ENCODE measurements at regions not wholly inside any gene's neighbourhood (a gene's known extent, or its start where the extent isn't known, plus 50 kb on each side); places are given as distances from the start of the nearest gene placed in this dataset.

DNA sequence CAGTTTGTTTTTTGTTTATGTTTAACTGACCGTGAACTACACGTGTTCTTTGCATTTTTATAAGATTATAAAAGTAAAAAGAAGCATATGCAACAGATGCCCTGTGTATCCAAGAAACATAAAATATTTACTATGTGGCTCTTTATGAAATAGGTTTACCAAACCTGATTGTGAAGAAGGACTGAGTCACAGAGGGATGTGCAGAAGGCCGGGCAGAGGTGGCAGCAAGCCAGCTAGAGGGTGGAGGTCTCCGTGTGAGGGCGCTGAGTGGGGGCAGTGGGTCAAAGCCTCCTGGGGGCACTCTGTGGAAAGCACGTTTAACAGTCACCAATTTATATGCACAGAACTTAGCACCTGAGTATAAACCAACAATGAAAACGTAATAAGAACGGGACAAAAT is 97.2 kb downstream of the TMEM18 start:
- H3K9me3 ChIP-seq: no peaks in the 10 kb centered on the region
- H3K36me3 ChIP-seq: no peaks in the 10 kb centered on the region
- no peak overlapping the region for H3K27ac ChIP-seq
- WGBS, 2 donors: 71 to 74% methylated on average over 8 of the region's 8 CpGs
- H3K4me3 ChIP-seq (replicated peaks in 1 of 3): no peak overlapping the region
- DNase-seq: no peak
- no peaks in the 10 kb centered on the region for H3K4me1 ChIP-seq
- intact Hi-C loops (cut with DNase I): no loop called here
- TF ChIP-seq, protein P1, sequence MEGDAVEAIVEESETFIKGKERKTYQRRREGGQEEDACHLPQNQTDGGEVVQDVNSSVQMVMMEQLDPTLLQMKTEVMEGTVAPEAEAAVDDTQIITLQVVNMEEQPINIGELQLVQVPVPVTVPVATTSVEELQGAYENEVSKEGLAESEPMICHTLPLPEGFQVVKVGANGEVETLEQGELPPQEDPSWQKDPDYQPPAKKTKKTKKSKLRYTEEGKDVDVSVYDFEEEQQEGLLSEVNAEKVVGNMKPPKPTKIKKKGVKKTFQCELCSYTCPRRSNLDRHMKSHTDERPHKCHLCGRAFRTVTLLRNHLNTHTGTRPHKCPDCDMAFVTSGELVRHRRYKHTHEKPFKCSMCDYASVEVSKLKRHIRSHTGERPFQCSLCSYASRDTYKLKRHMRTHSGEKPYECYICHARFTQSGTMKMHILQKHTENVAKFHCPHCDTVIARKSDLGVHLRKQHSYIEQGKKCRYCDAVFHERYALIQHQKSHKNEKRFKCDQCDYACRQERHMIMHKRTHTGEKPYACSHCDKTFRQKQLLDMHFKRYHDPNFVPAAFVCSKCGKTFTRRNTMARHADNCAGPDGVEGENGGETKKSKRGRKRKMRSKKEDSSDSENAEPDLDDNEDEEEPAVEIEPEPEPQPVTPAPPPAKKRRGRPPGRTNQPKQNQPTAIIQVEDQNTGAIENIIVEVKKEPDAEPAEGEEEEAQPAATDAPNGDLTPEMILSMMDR (IDR thresholded peaks at IDR 0.05): no peak
- no peak for TF ChIP-seq POLR2A (IDR thresholded peaks at IDR 0.05)
- H3K27me3 ChIP-seq: no peaks in the 10 kb centered on the region

DNA sequence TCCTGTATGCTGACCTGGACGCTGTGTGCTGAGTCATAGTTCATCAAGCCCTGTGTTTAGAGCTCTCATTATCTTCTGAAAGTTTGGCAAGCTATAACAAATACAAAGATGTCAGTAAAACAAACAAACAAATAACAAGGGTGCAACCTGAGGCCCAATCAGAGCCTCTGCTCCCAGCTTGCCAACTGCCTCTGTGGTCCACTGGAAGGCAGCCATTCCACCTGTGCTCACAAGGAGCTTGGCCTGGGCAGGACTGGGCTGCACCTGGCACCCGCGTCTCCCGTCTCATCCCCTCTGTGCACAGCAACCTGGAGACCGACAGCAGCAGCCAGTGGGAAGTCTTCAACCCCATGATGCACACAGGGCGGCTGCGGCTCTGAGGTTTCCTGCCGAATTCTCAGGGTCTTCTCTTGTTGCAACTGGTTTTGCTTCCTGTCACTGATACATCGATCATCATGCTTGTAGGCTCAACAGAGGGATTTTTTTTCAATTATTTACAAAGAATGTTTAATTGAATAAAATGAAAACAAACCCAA is 97.8 kb downstream of the TMEM18 start:
- H3K4me3 ChIP-seq (replicated peaks in 1 of 3): no peak overlapping the region
- TF ChIP-seq, protein P1 (IDR thresholded peaks at IDR 0.05): no peak
- no peak for TF ChIP-seq POLR2A (IDR thresholded peaks at IDR 0.05)
- H3K36me3 ChIP-seq: no peaks in the 10 kb centered on the region
- H3K27me3 ChIP-seq: no peaks in the 10 kb centered on the region
- H3K4me1 ChIP-seq: no peaks in the 10 kb centered on the region
- no peak for DNase-seq
- 94 to 95% methylated on average over 9 of the region's 9 CpGs for WGBS, 2 donors
- intact Hi-C loops (cut with DNase I): no loop called here
- H3K9me3 ChIP-seq: no peaks in the 10 kb centered on the region
- H3K27ac ChIP-seq: no peak overlapping the region

DNA sequence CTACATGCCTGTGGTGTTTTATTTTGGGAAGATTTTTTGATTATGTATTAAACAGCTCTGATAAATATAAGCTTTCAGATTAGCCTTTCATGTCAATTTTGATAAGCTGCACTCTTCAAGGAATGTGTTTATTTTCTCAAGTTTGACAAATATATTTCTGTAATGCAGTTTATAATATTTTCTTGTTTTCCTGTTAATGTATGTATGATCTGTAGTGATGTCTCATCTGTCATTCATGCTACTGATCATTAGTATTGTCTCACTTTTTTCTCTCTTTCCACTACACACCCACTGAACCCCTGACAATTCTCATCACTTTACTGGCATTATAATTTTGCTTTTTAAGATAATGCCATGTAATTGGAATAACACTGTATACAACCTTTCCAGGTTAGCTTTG is 100.9 kb downstream of the TMEM18 start:
- TF ChIP-seq, protein P1 (IDR thresholded peaks at IDR 0.05): no peak
- no peak for TF ChIP-seq POLR2A (IDR thresholded peaks at IDR 0.05)
- DNase-seq: no peak
- no peaks in the 10 kb centered on the region for H3K4me1 ChIP-seq
- no peak overlapping the region for H3K4me3 ChIP-seq (replicated peaks in 1 of 3)
- no peak overlapping the region for H3K27ac ChIP-seq
- H3K36me3 ChIP-seq: no peaks in the 10 kb centered on the region
- H3K9me3 ChIP-seq: no peaks in the 10 kb centered on the region
- intact Hi-C loops (cut with DNase I): no loop called here
- no peaks in the 10 kb centered on the region for H3K27me3 ChIP-seq

DNA sequence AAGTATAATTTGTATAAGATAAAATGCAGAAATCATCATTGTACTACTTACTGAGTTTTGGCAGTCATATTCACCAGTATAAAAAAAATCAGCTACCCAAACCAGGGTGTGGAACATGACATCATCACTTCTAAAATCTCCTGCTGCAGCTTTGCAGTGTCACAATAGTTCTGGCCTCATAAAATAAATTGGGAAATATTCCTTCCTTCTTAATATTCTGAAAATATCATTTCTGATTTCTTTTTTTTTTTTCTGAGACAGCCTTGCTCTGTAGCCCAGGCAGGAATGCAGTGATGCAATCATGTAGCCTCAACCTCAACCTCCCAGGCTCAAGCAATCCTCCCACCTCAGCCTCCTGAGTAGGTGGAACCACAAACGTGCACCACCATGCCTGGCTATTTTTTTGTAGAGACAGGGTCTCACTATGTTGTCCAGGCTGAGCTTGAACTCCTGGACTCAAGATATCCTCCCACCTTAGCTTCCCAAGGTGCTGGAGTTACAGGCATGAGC is 101.4 kb downstream of the TMEM18 start:
- Histone ChIP-seq H3K4me3 (replicated peaks in 1 of 3) (no peak overlapping the region), H3K27me3 (no peaks in the 10 kb centered on the region), H3K4me1 (no peaks in the 10 kb centered on the region), H3K36me3 (no peaks in the 10 kb centered on the region), H3K27ac (no peak overlapping the region), H3K9me3 (no peaks in the 10 kb centered on the region)
- TF ChIP-seq, protein P1 (IDR thresholded peaks at IDR 0.05): no peak
- no peak for TF ChIP-seq POLR2A (IDR thresholded peaks at IDR 0.05)
- WGBS, 2 donors: 75 to 84% methylated on average over 1 of the region's 1 CpG
- intact Hi-C loops (cut with DNase I): no loop called here
- DNase-seq: no peak

DNA sequence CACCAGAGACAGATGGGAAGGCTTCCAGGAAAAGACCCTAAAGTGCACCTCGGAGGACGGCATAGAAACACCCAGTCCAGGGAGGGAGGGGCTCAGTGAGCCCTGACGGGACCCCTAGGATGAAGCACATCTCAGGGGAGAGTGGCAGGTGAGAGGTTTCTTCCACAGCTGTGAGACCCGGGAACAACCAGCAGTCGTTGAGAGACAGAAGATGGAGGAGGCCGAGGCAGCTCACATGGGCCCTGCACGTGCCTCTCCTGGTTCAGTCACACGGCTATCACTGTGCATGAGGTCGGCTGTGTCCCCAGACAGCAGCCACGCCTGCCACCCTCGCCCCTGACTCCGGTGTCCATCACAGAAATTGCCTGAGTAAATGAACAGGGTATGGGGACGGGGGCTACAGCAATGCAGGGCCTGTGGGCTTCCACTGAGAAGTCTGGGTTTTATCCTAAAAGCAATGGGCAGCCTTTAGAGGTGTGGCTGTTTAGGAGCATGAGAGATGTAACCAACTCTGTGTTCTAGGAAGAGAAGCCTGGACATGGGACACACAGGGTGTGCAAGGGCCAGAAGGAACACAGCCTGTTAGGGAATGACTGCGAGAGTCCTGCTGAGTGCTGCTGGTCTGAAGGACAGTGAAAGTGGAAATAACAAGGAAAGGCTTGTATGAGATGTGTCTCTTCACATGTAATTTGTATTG is 102.0 kb downstream of the TMEM18 start:
- 88 to 91% methylated on average over 9 to 14 of the region's 14 CpGs for WGBS, 2 donors
- no peak for TF ChIP-seq POLR2A (IDR thresholded peaks at IDR 0.05)
- TF ChIP-seq, protein P1 (IDR thresholded peaks at IDR 0.05): no peak
- no peaks in the 10 kb centered on the region for H3K9me3 ChIP-seq

More for the DNA sequence above, 102.0 kb downstream of the TMEM18 start:
- Histone ChIP-seq H3K4me3 (replicated peaks in 1 of 3) (no peak overlapping the region), H3K27me3 (no peaks in the 10 kb centered on the region), H3K36me3 (no peaks in the 10 kb centered on the region), H3K4me1 (no peaks in the 10 kb centered on the region), H3K27ac (no peak overlapping the region)
- DNase-seq: no peak
- intact Hi-C loops (cut with DNase I): no loop called here

Measured in thyroid gland (tissue), 4 donors.